Activated naive CD8-positive, alpha-beta T cell treated with anti-CD3 and anti-CD28 coated beads, Interleukin-2, amount 10 ng/mL, durations not matched to agents 7 days and 5 days (primary cell): ENCODE measurements at regions not wholly inside any gene's neighbourhood (a gene's known extent, or its start where the extent isn't known, plus 50 kb on each side); places are given as distances from the start of the nearest gene placed in this dataset.

Source experiments
- ATAC-seq: fragments of 150-1000 bp; cut with Tn5 transposase; one replicate; pipeline ENCODE4 v1.10.0; 2021; ENCODE audit warnings: low read depth, moderate library complexity
- POLR2A ChIA-PET: fragments of 350-600 bp; sonication (Branson Sonifier 250); formaldehyde crosslinking; loops from one replicate; lab custom pipeline; 2021; ENCODE audit warnings: antibody characterized with exemption; lab: Charles Lee
- DNase-seq: peaks from one replicate; pipeline ENCODE4 v3.0.0; 2021
- H3K27ac Mint-ChIP-seq: one replicate; pipeline ENCODE4 v1.8.0; 2022; ENCODE audit warnings: mild to moderate bottlenecking, mixed read lengths
- H3K27me3 Mint-ChIP-seq: one replicate; pipeline ENCODE4 v1.8.0; 2022; ENCODE audit warnings: mild to moderate bottlenecking, moderate library complexity, mixed read lengths
- H3K36me3 Mint-ChIP-seq: one replicate; pipeline ENCODE4 v1.8.0; 2021; ENCODE audit warnings: mild to moderate bottlenecking, mixed read lengths
- H3K4me1 Mint-ChIP-seq: one replicate; pipeline ENCODE4 v1.8.0; 2021; ENCODE audit warnings: mixed read lengths
- H3K4me3 Mint-ChIP-seq: one replicate; pipeline ENCODE4 v1.8.0; 2022; ENCODE audit warnings: mild to moderate bottlenecking, moderate library complexity, mixed read lengths
- H3K9me3 Mint-ChIP-seq: one replicate; pipeline ENCODE4 v1.8.0; 2021; ENCODE audit warnings: mixed read lengths

DNA sequence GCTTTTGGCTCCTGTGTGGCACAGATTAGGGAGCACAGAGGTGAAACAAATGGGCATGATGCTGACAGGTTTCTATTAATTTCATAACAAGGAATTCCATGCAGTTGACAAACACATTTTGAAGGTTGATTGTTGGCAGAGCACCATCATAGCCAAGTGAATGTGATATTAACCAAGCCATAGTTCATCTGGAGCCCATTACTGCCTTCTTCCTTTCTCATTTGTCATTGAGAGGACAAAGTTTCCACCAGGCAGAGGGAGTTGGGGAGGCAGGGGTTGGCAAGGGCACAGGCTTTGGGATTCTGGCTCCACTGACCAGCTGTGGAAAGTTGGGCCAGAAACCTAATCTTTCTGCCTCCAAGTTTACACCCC, 325.2 kb downstream of the MFSD1 start:
- Mint-ChIP-seq H3K36me3 (no peaks in the 10 kb centered on the region), H3K27me3 (peaks cover 4% of the 10 kb centered on the region), H3K9me3 (no peaks in the 10 kb centered on the region), H3K4me1 (no peaks in the 10 kb centered on the region), H3K4me3 (no peak overlapping the region), H3K27ac (no peak overlapping the region)
- ATAC-seq (no peak), DNase-seq (no peak)
- POLR2A ChIA-PET = no interaction called here

DNA sequence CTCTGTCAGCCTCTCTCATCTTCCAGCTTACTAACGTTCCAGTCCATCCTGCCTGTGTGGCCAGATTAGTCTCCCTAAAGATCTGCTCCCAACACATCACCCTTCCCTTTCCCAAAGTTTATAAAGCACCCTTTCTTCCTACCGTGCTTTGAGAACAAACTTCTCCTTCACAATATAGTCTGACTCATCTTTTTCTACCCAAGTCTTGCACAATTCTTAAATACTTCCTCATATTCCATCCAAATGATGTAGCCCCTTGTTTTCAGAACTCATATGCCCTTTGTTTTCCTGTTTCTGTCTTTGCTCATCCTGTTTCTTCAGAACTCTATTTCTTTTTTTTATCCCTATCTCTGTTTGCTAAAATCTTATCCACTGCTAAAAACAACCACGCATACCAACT, 326.8 kb downstream of the MFSD1 start:
- H3K27ac Mint-ChIP-seq = no peak overlapping the region
- POLR2A ChIA-PET = no interaction called here
- no peak overlapping the region for H3K4me3 Mint-ChIP-seq
- H3K36me3 Mint-ChIP-seq = no peaks in the 10 kb centered on the region
- no peaks in the 10 kb centered on the region for H3K9me3 Mint-ChIP-seq
- ATAC-seq (no peak), DNase-seq (no peak)
- no peaks in the 10 kb centered on the region for H3K4me1 Mint-ChIP-seq
- peaks cover 4% of the 10 kb centered on the region for H3K27me3 Mint-ChIP-seq

DNA sequence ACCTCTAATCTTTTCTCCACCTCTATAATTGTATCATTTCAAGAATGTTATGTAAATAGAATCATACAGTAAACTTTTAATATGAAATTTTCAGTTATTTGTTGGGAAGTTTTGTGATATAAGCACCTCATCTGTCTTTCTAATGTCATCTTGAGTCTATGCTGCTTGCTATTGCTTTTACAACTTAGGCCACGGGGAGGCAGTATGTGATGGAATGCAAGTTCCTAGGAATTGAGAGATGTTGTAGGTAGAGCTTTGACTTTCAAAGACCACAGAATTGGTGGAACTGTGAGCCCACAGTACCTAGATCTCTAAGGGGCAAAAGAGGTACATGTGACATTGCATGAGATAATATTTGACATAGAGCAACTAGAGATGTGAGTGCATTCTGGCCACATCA, 328.3 kb downstream of the MFSD1 start:
- Mint-ChIP-seq H3K4me1 (no peaks in the 10 kb centered on the region), H3K36me3 (no peaks in the 10 kb centered on the region), H3K27me3 (peaks cover 4% of the 10 kb centered on the region), H3K27ac (no peak overlapping the region), H3K9me3 (no peaks in the 10 kb centered on the region), H3K4me3 (no peak overlapping the region)
- no peak for ATAC-seq
- DNase-seq = no peak
- POLR2A ChIA-PET = no interaction called here

DNA sequence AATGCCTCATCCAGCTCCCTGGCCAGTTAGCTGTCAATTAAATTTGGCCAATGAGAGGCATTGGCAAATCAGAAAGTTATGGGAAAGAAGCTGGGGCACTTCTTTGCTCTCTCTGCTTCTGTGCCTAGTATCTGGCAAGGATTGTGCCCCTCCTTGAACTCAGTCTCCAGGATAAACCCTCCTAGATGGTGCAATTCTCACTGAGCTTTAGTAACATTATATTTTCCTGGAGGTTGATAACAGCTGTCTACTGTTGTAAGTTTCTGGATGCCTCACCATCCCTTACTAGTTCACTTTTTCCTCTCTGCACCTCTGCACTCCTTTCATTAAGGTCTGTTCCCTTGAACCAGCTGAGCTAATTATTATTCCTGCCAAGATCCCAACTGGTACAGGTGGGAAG, 329.5 kb downstream of the MFSD1 start:
- DNase-seq (no peak), ATAC-seq (no peak)
- Mint-ChIP-seq H3K36me3 (no peaks in the 10 kb centered on the region), H3K4me1 (no peaks in the 10 kb centered on the region), H3K9me3 (no peaks in the 10 kb centered on the region), H3K4me3 (no peak overlapping the region), H3K27me3 (peaks cover 4% of the 10 kb centered on the region), H3K27ac (no peak overlapping the region)
- POLR2A ChIA-PET = no interaction called here

GRCh38 chr3:159137949-159138348, 336.1 kb downstream of the MFSD1 start:
- no peak overlapping the region for H3K4me3 Mint-ChIP-seq

DNA sequence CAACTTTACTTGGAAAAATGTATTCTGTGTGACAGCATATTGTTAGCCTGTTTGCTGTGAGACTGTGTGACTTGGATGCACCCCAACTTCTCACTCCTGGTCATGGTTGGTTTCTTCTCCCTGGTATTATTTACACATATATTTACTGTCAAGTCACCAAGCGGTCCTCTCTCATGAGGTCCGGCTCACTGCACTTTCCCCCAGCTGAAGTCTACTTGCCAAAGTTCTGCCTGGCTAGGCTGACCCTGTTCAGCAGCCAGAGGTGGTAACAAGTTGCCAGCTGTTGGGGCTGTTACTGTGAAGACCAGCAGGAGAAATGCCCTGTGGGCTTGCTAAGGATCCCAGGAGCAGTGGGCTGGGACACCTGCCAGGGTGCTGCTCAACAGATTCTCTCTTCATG, 337.5 kb downstream of the MFSD1 start:
- no peaks in the 10 kb centered on the region for H3K36me3 Mint-ChIP-seq
- ATAC-seq = no peak
- no peaks in the 10 kb centered on the region for H3K4me1 Mint-ChIP-seq
- POLR2A ChIA-PET = no interaction called here
- no peaks in the 10 kb centered on the region for H3K9me3 Mint-ChIP-seq
- no peaks in the 10 kb centered on the region for H3K27me3 Mint-ChIP-seq
- no peak overlapping the region for H3K4me3 Mint-ChIP-seq
- DNase-seq = no peak
- H3K27ac Mint-ChIP-seq = no peak overlapping the region

More at GRCh38 chr3:159137949-159138348, 336.1 kb downstream of the MFSD1 start:
- H3K4me1 Mint-ChIP-seq = no peaks in the 10 kb centered on the region
- ATAC-seq (no peak), DNase-seq (no peak)
- no peak overlapping the region for H3K27ac Mint-ChIP-seq
- POLR2A ChIA-PET = no interaction called here
- no peaks in the 10 kb centered on the region for H3K9me3 Mint-ChIP-seq
- no peaks in the 10 kb centered on the region for H3K36me3 Mint-ChIP-seq
- no peaks in the 10 kb centered on the region for H3K27me3 Mint-ChIP-seq

GRCh38 chr3:159144472-159144871, 342.6 kb downstream of the MFSD1 start:
- DNase-seq (no peak), ATAC-seq (no peak)
- POLR2A ChIA-PET = no interaction called here
- Mint-ChIP-seq H3K27ac (no peak overlapping the region), H3K4me3 (no peak overlapping the region), H3K4me1 (no peaks in the 10 kb centered on the region), H3K36me3 (no peaks in the 10 kb centered on the region), H3K27me3 (peaks cover 2% of the 10 kb centered on the region), H3K9me3 (no peaks in the 10 kb centered on the region)

GRCh38 chr3:159144891-159145290, 343.0 kb downstream of the MFSD1 start:
- Mint-ChIP-seq H3K9me3 (no peaks in the 10 kb centered on the region), H3K4me3 (no peak overlapping the region), H3K4me1 (no peaks in the 10 kb centered on the region), H3K36me3 (no peaks in the 10 kb centered on the region), H3K27ac (no peak overlapping the region), H3K27me3 (peaks cover 2% of the 10 kb centered on the region)
- POLR2A ChIA-PET = no interaction called here
- ATAC-seq (no peak), DNase-seq (no peak)

- no peak overlapping the region for H3K4me3 Mint-ChIP-seq
- peaks cover 2% of the 10 kb centered on the region for H3K27me3 Mint-ChIP-seq
Observed at GRCh38 chr3:159146392-159146791, 344.5 kb downstream of the MFSD1 start.

GRCh38 chr3:159146856-159147435, 345.1 kb downstream of the MFSD1 start:
- H3K27ac Mint-ChIP-seq = no peak overlapping the region
- DNase-seq = no peak
- H3K36me3 Mint-ChIP-seq = no peaks in the 10 kb centered on the region
- no peaks in the 10 kb centered on the region for H3K4me1 Mint-ChIP-seq
- peaks cover 2% of the 10 kb centered on the region for H3K27me3 Mint-ChIP-seq
- H3K9me3 Mint-ChIP-seq = no peaks in the 10 kb centered on the region
- POLR2A ChIA-PET = no interaction called here
- no peak overlapping the region for H3K4me3 Mint-ChIP-seq
- no peak for ATAC-seq

More at GRCh38 chr3:159146392-159146791, 344.5 kb downstream of the MFSD1 start:
- H3K4me1 Mint-ChIP-seq = no peaks in the 10 kb centered on the region
- POLR2A ChIA-PET = no interaction called here
- no peaks in the 10 kb centered on the region for H3K36me3 Mint-ChIP-seq
- no peak overlapping the region for H3K27ac Mint-ChIP-seq
- DNase-seq = no peak
- ATAC-seq = no peak
- no peaks in the 10 kb centered on the region for H3K9me3 Mint-ChIP-seq

DNA sequence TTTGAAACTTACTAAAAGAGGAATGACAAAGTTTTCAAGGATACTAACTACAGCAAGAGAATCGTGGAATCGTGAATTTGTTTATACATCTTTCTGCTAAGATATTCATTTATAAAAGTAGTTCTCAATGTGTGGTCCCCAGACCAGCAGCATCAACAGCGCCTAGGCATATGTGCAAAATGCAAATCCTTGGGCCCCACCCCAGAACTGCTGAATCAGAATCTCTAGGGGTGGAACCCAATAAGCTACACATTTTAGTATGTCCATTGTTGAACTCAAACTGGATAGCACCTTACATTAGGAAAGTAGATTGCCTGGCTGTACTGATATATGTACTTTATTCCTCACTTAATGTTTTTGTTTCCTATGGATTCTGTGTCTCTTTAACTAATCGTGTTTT, 346.0 kb downstream of the MFSD1 start:
- H3K4me1 Mint-ChIP-seq = no peaks in the 10 kb centered on the region
- POLR2A ChIA-PET = no interaction called here
- H3K27me3 Mint-ChIP-seq = peaks cover 2% of the 10 kb centered on the region
- no peaks in the 10 kb centered on the region for H3K36me3 Mint-ChIP-seq
- H3K4me3 Mint-ChIP-seq = no peak overlapping the region
- no peak overlapping the region for H3K27ac Mint-ChIP-seq
- ATAC-seq (no peak), DNase-seq (no peak)
- no peaks in the 10 kb centered on the region for H3K9me3 Mint-ChIP-seq

DNA sequence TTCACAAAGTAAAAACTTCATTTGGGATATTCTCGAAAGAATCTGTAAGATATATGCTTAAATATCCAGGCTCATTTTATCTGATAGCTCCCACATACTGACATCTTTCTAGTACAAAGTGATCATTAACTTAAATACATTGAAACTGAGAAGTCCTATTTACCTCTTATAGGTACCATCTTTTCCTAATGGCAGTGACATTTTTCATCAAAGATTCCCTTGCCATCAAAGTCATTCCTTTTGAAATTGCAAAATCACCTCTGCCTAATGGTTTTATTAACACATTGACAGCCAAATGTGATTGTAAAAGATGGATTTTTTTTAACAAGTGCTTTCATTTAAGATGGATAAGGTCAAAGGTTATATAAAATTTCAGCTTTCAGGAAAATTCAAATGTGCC, 346.6 kb downstream of the MFSD1 start:
- Mint-ChIP-seq H3K36me3 (no peaks in the 10 kb centered on the region), H3K27ac (no peak overlapping the region), H3K27me3 (peaks cover 2% of the 10 kb centered on the region), H3K9me3 (no peaks in the 10 kb centered on the region), H3K4me3 (no peak overlapping the region), H3K4me1 (no peaks in the 10 kb centered on the region)
- DNase-seq = no peak
- no peak for ATAC-seq
- POLR2A ChIA-PET = no interaction called here

DNA sequence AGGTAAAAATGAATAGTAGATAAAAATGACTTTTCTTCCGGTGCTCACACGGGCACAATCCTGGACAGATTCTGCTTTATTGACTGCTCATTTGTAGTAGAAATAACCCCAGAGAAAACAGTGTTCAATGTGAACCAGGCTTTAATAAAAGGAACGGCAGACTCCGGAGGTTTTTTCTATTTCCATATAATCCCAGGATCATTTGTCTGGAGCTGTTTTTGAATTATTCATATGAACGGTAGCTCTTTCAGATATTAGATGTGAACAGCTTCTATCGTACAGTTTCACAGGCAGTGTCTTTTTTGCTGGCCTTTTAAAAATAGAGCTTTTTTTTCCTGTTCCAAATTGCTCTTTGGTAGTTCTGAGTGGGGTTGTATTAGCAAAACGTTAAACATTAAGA, 347.3 kb downstream of the MFSD1 start:
- no peak for ATAC-seq
- H3K27ac Mint-ChIP-seq = no peak overlapping the region
- H3K9me3 Mint-ChIP-seq = no peaks in the 10 kb centered on the region
- no peak overlapping the region for H3K4me3 Mint-ChIP-seq
- H3K4me1 Mint-ChIP-seq = no peaks in the 10 kb centered on the region
- POLR2A ChIA-PET = no interaction called here
- DNase-seq = no peak
- H3K27me3 Mint-ChIP-seq = peaks cover 2% of the 10 kb centered on the region
- no peaks in the 10 kb centered on the region for H3K36me3 Mint-ChIP-seq

- no peaks in the 10 kb centered on the region for H3K36me3 Mint-ChIP-seq
- H3K4me1 Mint-ChIP-seq = no peaks in the 10 kb centered on the region
Observed at GRCh38 chr3:159149633-159150032, 347.8 kb downstream of the MFSD1 start.

DNA sequence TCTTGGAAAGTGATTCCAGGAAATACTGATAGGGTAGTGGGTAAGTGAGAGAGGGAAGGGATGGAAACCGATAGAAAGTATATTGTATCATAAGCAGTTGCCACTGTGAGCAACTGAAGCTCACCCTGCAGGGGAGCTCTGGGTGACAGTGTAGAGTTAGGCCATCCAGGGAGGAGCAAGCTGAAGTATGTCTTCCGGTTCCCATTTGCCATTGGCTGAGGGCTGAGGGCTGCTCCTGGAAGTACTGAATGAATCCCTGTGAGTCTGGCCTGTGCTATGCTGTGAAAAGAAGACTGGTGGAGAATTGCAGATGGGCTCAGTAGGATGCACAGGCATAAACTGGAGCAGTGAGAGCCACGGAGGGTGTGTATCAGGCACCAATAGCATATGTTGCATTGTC, 348.3 kb downstream of the MFSD1 start:
- Mint-ChIP-seq H3K4me3 (no peak overlapping the region), H3K27ac (no peak overlapping the region), H3K27me3 (peaks cover 2% of the 10 kb centered on the region), H3K9me3 (no peaks in the 10 kb centered on the region), H3K36me3 (no peaks in the 10 kb centered on the region), H3K4me1 (no peaks in the 10 kb centered on the region)
- ATAC-seq (no peak), DNase-seq (no peak)
- POLR2A ChIA-PET = no interaction called here

More at GRCh38 chr3:159149633-159150032, 347.8 kb downstream of the MFSD1 start:
- POLR2A ChIA-PET = no interaction called here
- no peak overlapping the region for H3K4me3 Mint-ChIP-seq
- no peak for ATAC-seq
- peaks cover 2% of the 10 kb centered on the region for H3K27me3 Mint-ChIP-seq
- H3K27ac Mint-ChIP-seq = no peak overlapping the region
- H3K9me3 Mint-ChIP-seq = no peaks in the 10 kb centered on the region
- no peak for DNase-seq
